Liver (tissue), 8 donors: ENCODE measurements at regions not wholly inside any gene's neighbourhood (a gene's known extent, or its start where the extent isn't known, plus 50 kb on each side); places are given as distances from the start of the nearest gene placed in this dataset.

Experiments used
- DNase-seq: peaks from one replicate; pipeline ENCODE4 v3.0.0-alpha.2; 2017; ENCODE audit warnings: low spot score
- H3K27ac ChIP-seq, 2 donors: one replicate each; pipeline ENCODE4 v1.7.0; 2013; ENCODE audit warnings: inconsistent platforms in 2 of 2, low read length in 2 of 2, control low read depth in 1 of 2, low read depth in 1 of 2, mild to moderate bottlenecking in 1 of 2
- H3K27me3 ChIP-seq, 4 donors: one replicate each; pipeline versions ENCODE4 v1.6.1 to v1.7.0; 2013; ENCODE audit warnings: low read length in 3 of 4, inconsistent platforms in 1 of 4, mild to moderate bottlenecking in 1 of 4, moderate library complexity in 1 of 4; ENCODE audit not compliant: control insufficient read depth in 4 of 4, insufficient read depth in 4 of 4
- H3K36me3 ChIP-seq, 4 donors: one replicate each; pipeline versions ENCODE4 v1.6.1 to v1.7.0; 2013; ENCODE audit warnings: low read length in 3 of 4, mild to moderate bottlenecking in 3 of 4, low read depth in 1 of 4, moderate library complexity in 1 of 4; ENCODE audit not compliant: control insufficient read depth in 4 of 4, insufficient read depth in 3 of 4
- H3K4me1 ChIP-seq, 4 donors: one replicate each; pipeline versions ENCODE4 v1.6.1 to v1.7.0; 2013; ENCODE audit warnings: low read length in 3 of 4, mild to moderate bottlenecking in 3 of 4, moderate library complexity in 1 of 4; ENCODE audit not compliant: control insufficient read depth in 4 of 4, insufficient read depth in 4 of 4
- H3K4me3 ChIP-seq, 3 donors: one replicate each; pipeline versions ENCODE4 v1.6.1 to v1.7.0; 2013; ENCODE audit warnings: low read length in 3 of 3, control low read depth in 1 of 3, low read depth in 1 of 3, mild to moderate bottlenecking in 1 of 3
- H3K9ac ChIP-seq, 2 donors: one replicate each; pipeline ENCODE4 v1.7.0; 2013; ENCODE audit warnings: low read length in 2 of 2, mild to moderate bottlenecking in 2 of 2, moderate library complexity in 2 of 2, control low read depth in 1 of 2, low read depth in 1 of 2
- H3K9me3 ChIP-seq, 4 donors: one replicate each; pipeline versions ENCODE4 v1.6.1 to v1.7.0; 2013; ENCODE audit warnings: low read length in 3 of 4; ENCODE audit not compliant: control insufficient read depth in 4 of 4
- EGR1 ChIP-seq, 2 donors: IDR thresholded peaks; 2 replicates each; pipeline ENCODE4 v1.6.1; 2016 to 2018; ENCODE audit warnings: antibody characterized with exemption in 2 of 2, low read depth in 2 of 2
- FOXA1 ChIP-seq: IDR thresholded peaks from 2 replicates; pipeline ENCODE4 v1.6.1; 2016; ENCODE audit warnings: antibody characterized with exemption
- FOXA2 ChIP-seq: IDR thresholded peaks from 2 replicates; pipeline ENCODE4 v1.6.1; 2016; ENCODE audit warnings: antibody characterized with exemption
- GABPA ChIP-seq, 2 donors: IDR thresholded peaks in 1 of 2; conservative IDR thresholded peaks in 1 of 2; 2 replicates each; pipeline ENCODE4 v1.6.1; 2016; ENCODE audit warnings: antibody characterized with exemption in 2 of 2, mild to moderate bottlenecking in 1 of 2, moderate library complexity in 1 of 2
- HNF4A ChIP-seq, 2 donors: conservative IDR thresholded peaks; 2 replicates each; pipeline ENCODE4 v1.6.1; 2016; ENCODE audit warnings: antibody characterized with exemption in 2 of 2, mild to moderate bottlenecking in 2 of 2
- HNF4G ChIP-seq: IDR thresholded peaks from 2 replicates; pipeline ENCODE4 v1.6.1; 2016; ENCODE audit warnings: antibody characterized with exemption
- JUND ChIP-seq, 2 donors: IDR thresholded peaks; 2 replicates each; pipeline ENCODE4 v1.6.1; 2016; ENCODE audit warnings: antibody characterized with exemption in 2 of 2
- RAD21 ChIP-seq, 2 donors: IDR thresholded peaks; 2 replicates each; pipeline ENCODE4 v1.6.1; 2016; ENCODE audit warnings: antibody characterized with exemption in 2 of 2, mild to moderate bottlenecking in 2 of 2
- RXRA ChIP-seq, 2 donors: IDR thresholded peaks; 2 replicates each; pipeline ENCODE4 v1.6.1; 2017 to 2018; ENCODE audit warnings: antibody characterized with exemption in 2 of 2, mild to moderate bottlenecking in 1 of 2
- SP1 ChIP-seq: IDR thresholded peaks from 2 replicates; pipeline ENCODE4 v1.6.1; 2018; ENCODE audit warnings: antibody characterized with exemption, mild to moderate bottlenecking
- TAF1 ChIP-seq: conservative IDR thresholded peaks from 2 replicates; pipeline ENCODE4 v1.6.1; 2016; ENCODE audit warnings: antibody characterized with exemption, mild to moderate bottlenecking
- YY1 ChIP-seq: IDR thresholded peaks from 2 replicates; pipeline ENCODE4 v1.6.1; 2016; ENCODE audit warnings: antibody characterized with exemption, mild to moderate bottlenecking
- WGBS: extraction: QIAGEN DNeasy Blood & Tissue Kit; methylation state at CpG from one replicate; pipeline ENCODE4 v1.1.7; 2013; 5-methylcytosine and 5-hydroxymethylcytosine counted together
- TF ChIP-seq, protein P1 (sequence below): IDR thresholded peaks from 2 replicates; pipeline ENCODE4 v1.6.1; 2016; ENCODE audit warnings: antibody characterized with exemption, mild to moderate bottlenecking
- TF ChIP-seq, protein P2 (sequence below): fragments of 150-350 bp; IDR thresholded peaks from 2 replicates; pipeline ENCODE4 v1.5.1; 2017; ENCODE audit warnings: improper control_type of control experiment, low read depth, low read length; ENCODE audit not compliant: missing input control
- TF ChIP-seq, protein P3 (sequence below): IDR thresholded peaks from 2 replicates; pipeline ENCODE4 v1.6.1; 2016; ENCODE audit warnings: antibody characterized with exemption
- donor health status: healthy.
- donor health status: healthy.
- donor health status: healthy.
- donor health status: healthy.
- donor health status: healthy.

DNA sequence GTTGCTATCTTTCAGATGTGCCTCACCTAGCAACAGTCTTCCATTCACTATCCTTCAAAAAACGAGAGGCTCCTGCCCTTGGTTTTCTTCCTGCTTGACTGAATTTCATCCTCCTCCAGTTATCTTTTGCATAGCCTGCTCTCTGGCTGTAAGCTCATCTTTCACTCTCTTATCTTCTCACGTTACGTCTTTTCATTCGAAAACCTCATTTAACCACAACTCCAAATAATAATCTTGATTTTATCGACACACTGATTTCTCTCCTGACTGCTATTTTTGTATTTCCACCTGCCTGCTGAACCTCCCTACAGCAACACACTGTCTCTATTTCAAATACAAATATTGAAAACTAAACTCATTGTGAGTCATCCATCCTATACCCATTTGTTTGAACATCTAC lies 230.7 kb upstream of the TMC3 start (continued):
- TF ChIP-seq, protein P1, sequence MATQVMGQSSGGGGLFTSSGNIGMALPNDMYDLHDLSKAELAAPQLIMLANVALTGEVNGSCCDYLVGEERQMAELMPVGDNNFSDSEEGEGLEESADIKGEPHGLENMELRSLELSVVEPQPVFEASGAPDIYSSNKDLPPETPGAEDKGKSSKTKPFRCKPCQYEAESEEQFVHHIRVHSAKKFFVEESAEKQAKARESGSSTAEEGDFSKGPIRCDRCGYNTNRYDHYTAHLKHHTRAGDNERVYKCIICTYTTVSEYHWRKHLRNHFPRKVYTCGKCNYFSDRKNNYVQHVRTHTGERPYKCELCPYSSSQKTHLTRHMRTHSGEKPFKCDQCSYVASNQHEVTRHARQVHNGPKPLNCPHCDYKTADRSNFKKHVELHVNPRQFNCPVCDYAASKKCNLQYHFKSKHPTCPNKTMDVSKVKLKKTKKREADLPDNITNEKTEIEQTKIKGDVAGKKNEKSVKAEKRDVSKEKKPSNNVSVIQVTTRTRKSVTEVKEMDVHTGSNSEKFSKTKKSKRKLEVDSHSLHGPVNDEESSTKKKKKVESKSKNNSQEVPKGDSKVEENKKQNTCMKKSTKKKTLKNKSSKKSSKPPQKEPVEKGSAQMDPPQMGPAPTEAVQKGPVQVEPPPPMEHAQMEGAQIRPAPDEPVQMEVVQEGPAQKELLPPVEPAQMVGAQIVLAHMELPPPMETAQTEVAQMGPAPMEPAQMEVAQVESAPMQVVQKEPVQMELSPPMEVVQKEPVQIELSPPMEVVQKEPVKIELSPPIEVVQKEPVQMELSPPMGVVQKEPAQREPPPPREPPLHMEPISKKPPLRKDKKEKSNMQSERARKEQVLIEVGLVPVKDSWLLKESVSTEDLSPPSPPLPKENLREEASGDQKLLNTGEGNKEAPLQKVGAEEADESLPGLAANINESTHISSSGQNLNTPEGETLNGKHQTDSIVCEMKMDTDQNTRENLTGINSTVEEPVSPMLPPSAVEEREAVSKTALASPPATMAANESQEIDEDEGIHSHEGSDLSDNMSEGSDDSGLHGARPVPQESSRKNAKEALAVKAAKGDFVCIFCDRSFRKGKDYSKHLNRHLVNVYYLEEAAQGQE: no peak
- TF ChIP-seq JUND (IDR thresholded peaks at IDR 0.05): no peak
- no peak for TF ChIP-seq EGR1 (IDR thresholded peaks at IDR 0.05; ENCODE audit: low read depth in 2 of 2)

DNA sequence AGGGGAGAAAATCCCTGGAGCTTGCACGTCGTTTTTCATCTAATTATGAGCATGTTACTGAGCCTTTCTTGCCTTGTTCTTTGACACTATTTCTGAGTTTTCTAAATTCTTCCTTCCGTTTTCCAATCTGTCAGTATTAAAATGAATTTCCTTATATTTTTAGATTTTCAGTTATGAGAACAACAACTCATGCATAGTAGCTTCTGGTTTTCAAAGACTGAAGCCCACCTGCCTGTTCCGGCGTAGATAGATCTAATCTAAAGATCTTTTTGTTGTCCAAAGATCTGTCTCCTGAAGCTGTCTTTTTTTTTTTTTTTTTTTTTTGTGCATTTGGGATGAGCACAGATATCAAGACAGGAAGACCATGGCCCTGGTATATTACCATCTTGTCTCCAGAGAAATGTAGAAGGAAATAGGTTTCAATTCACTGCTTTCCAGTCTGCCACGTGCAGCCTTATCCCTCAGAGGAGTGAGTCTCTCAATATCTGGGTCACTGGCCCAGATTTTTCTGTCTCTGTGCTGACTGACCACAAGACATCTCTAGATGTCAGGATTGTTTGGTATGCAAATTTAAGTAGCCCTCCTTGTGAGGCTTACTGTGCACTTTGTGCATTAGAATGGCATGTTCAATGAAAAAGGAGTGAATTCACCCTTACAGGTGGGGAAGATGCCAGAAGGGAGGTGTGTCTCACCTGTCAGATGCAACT lies 222.3 kb upstream of the TMC3 start:
- Histone ChIP-seq H3K9ac (no peak overlapping the region), H3K36me3 (no peaks in the 10 kb centered on the region), H3K9me3 (peaks cover 0 to 8% (median 0%) of the 10 kb centered on the region in 4 donors), H3K4me1 (no peaks in the 10 kb centered on the region), H3K4me3 (no peak overlapping the region), H3K27ac (no peak overlapping the region), H3K27me3 (no peaks in the 10 kb centered on the region)
- no peak for DNase-seq
- WGBS: 83% methylated on average over 6 of the region's 6 CpGs
- no peak for TF ChIP-seq EGR1 (IDR thresholded peaks at IDR 0.05; ENCODE audit: low read depth in 2 of 2)
- TF ChIP-seq, protein P1: no peak
- no peak for TF ChIP-seq YY1
- TF ChIP-seq RXRA (IDR thresholded peaks at IDR 0.05): no peak
- TF ChIP-seq HNF4A (conservative IDR thresholded peaks at IDR 0.05): no peak

DNA sequence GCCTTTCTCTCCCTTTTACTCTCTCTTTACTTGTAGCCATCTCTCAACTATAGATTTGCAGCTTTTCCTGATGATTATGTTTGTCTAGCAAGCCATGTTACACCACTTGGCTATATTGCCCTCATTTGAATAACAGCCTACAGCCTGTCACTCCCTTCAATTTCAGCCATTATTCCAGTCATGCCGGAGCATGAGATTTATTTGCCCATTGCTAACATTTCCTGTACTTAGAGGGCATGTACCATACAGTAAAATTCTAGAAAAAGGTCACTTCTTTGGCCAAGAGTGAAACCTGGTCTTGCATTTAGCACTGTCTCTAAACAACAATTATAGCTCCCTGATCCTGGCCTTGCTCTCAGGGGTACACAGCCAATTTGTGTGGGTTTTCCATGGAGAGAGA lies 221.7 kb upstream of the TMC3 start:
- Histone ChIP-seq H3K9me3 (peaks cover 0 to 4% (median 0%) of the 10 kb centered on the region in 4 donors), H3K27ac (no peak overlapping the region), H3K27me3 (no peaks in the 10 kb centered on the region), H3K4me1 (no peaks in the 10 kb centered on the region), H3K4me3 (no peak overlapping the region), H3K36me3 (no peaks in the 10 kb centered on the region), H3K9ac (no peak overlapping the region)
- no peak for DNase-seq
- 77% methylated on average over 1 of the region's 1 CpG for WGBS
- no peak for TF ChIP-seq TAF1
- no peak for TF ChIP-seq SP1
- no peak for TF ChIP-seq FOXA2
- TF ChIP-seq FOXA1: no peak
- TF ChIP-seq, protein P2, sequence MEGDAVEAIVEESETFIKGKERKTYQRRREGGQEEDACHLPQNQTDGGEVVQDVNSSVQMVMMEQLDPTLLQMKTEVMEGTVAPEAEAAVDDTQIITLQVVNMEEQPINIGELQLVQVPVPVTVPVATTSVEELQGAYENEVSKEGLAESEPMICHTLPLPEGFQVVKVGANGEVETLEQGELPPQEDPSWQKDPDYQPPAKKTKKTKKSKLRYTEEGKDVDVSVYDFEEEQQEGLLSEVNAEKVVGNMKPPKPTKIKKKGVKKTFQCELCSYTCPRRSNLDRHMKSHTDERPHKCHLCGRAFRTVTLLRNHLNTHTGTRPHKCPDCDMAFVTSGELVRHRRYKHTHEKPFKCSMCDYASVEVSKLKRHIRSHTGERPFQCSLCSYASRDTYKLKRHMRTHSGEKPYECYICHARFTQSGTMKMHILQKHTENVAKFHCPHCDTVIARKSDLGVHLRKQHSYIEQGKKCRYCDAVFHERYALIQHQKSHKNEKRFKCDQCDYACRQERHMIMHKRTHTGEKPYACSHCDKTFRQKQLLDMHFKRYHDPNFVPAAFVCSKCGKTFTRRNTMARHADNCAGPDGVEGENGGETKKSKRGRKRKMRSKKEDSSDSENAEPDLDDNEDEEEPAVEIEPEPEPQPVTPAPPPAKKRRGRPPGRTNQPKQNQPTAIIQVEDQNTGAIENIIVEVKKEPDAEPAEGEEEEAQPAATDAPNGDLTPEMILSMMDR: no peak
- no peak for TF ChIP-seq RAD21 (IDR thresholded peaks at IDR 0.05)
- no peak for TF ChIP-seq YY1
- TF ChIP-seq, protein P3, sequence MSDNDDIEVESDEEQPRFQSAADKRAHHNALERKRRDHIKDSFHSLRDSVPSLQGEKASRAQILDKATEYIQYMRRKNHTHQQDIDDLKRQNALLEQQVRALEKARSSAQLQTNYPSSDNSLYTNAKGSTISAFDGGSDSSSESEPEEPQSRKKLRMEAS: no peak
- TF ChIP-seq JUND (IDR thresholded peaks at IDR 0.05): no peak
- no peak for TF ChIP-seq HNF4A (conservative IDR thresholded peaks at IDR 0.05)
- TF ChIP-seq HNF4G: no peak
- TF ChIP-seq, protein P1: no peak
- no peak for TF ChIP-seq RXRA (IDR thresholded peaks at IDR 0.05)
- no peak for TF ChIP-seq GABPA (IDR thresholded peaks at IDR 0.05 in 1 of 2, conservative IDR thresholded peaks at IDR 0.05 in 1 of 2)
